Inferior parietal cortex (tissue), 1 donor: ENCODE measurements at regions not wholly inside any gene's neighbourhood (a gene's known extent, or its start where the extent isn't known, plus 50 kb on each side); places are given as distances from the start of the nearest gene placed in this dataset.

ENCODE experiments used
- DNase-seq: peaks from one replicate; pipeline ENCODE4 v3.0.0-alpha.2; 2016; ENCODE audit errors: extremely low spot score

GRCh38 chr3:102081572-102082289, 232.4 kb downstream of the NFKBIZ start:
- DNase-seq, result no peak

GRCh38 chr3:102083473-102083872, 234.2 kb downstream of the NFKBIZ start:
- no peak for DNase-seq

GRCh38 chr3:102084006-102084405, 234.7 kb downstream of the NFKBIZ start:
- no peak for DNase-seq

- DNase-seq, result no peak
Observed at GRCh38 chr3:102084704-102085103, 235.4 kb downstream of the NFKBIZ start.

- DNase-seq, result no peak
Observed at GRCh38 chr3:102085431-102086176, 236.3 kb downstream of the NFKBIZ start.

GRCh38 chr3:102087236-102087635, 237.9 kb downstream of the NFKBIZ start:
- no peak for DNase-seq

GRCh38 chr3:102089239-102089638, 239.9 kb downstream of the NFKBIZ start:
- DNase-seq, result no peak

- DNase-seq, result no peak
Observed at GRCh38 chr3:102089904-102090720, 240.8 kb downstream of the NFKBIZ start.

GRCh38 chr3:102090721-102091045, 241.4 kb downstream of the NFKBIZ start:
- no peak for DNase-seq

GRCh38 chr3:102091358-102091757, 242.0 kb downstream of the NFKBIZ start:
- DNase-seq, result no peak

- no peak for DNase-seq
Observed at GRCh38 chr3:102092617-102093466, 243.5 kb downstream of the NFKBIZ start.

GRCh38 chr3:102094506-102094905, 245.2 kb downstream of the NFKBIZ start:
- DNase-seq, result no peak

GRCh38 chr3:102095383-102095782, 246.1 kb downstream of the NFKBIZ start:
- no peak for DNase-seq

- no peak for DNase-seq
Observed at GRCh38 chr3:102096066-102096465, 246.8 kb downstream of the NFKBIZ start.

GRCh38 chr3:102098130-102098885, 249.0 kb downstream of the NFKBIZ start:
- no peak for DNase-seq

- DNase-seq, result no peak
Observed at GRCh38 chr3:102099913-102100312, 250.6 kb downstream of the NFKBIZ start.

- DNase-seq, result no peak
Observed at GRCh38 chr3:102102394-102102793, 253.1 kb downstream of the NFKBIZ start.

- no peak for DNase-seq
Observed at GRCh38 chr3:102104033-102104432, 254.7 kb downstream of the NFKBIZ start.

GRCh38 chr3:102105193-102105592, 255.9 kb downstream of the NFKBIZ start:
- DNase-seq, result no peak

GRCh38 chr3:102106416-102107097, 257.2 kb downstream of the NFKBIZ start:
- DNase-seq, result no peak
